Islet of Langerhans (tissue), 1 donor: ENCODE measurements at regions not wholly inside any gene's neighbourhood (a gene's known extent, or its start where the extent isn't known, plus 50 kb on each side); places are given as distances from the start of the nearest gene placed in this dataset.
"Not testable (repeated sequence)": the region's sequence is repeated elsewhere in the genome, so short reads cannot be mapped to it uniquely, and the experiment has no call there.

Source experiments
- FAIRE-seq: peaks from one replicate; lab custom pipeline; 2011; peaks lifted over from hg19 to GRCh38; lab: Jason Lieb, UNC

GRCh38 chr9:26789959-26790358 is 102.6 kb downstream of the CAAP1 start:
- no peak for FAIRE-seq

DNA sequence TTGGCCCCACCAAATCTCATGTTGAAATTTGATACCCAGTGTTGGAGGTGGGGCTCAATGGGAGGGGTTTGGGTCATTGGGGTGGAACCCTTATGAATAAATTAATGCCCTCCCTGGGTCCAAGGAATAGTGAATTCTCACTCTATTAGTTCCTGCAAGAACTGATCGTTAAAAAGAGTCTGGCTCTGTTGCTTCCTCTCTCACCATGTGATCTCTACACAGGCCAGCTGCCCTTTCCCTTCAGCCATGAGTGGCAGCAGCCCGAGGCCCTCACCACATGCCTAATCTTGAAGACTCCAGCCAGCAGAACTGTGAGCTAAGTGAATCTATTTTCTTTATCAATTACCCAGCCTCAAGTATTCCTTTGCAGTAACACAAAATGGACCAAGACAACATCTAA is 106.0 kb downstream of the CAAP1 start:
- FAIRE-seq: no peak

DNA sequence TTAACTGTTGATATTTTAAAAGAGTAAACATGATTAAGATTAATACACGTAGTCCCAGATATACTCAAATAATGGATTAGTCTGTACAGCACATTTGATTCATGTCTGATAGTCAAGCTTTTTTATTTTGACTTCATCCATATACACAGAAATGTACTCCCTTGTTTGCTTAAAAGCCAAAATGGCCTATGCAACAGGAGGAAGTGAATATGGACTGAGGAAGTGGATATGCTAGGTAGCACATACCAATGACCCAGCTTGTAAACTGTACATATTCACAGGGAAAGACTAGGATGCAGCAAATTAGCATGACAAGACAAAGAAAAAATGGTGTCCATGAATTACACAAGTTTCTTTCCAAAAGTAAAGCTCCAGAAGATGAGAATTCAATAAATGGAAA is 109.7 kb downstream of the CAAP1 start:
- no peak for FAIRE-seq

DNA sequence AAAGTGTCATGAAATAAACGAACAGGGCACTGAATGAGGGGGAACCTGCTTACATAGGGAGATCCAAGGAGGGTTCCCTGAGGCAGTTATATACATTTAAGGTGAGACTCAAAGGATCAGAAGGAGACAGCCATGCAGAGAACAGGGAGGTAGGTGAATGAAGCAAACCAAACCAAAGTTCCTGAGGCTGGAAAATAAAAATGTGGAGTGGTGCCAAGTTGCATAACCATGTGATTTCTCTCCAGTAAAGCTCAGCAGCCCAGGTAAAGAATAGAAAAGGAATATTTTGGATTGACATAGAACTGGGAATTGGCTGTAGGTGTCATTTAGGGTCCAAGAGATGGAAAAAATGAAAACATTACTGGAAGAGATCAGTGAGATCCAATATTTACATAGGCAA is 110.7 kb downstream of the CAAP1 start:
- FAIRE-seq: no peak

DNA sequence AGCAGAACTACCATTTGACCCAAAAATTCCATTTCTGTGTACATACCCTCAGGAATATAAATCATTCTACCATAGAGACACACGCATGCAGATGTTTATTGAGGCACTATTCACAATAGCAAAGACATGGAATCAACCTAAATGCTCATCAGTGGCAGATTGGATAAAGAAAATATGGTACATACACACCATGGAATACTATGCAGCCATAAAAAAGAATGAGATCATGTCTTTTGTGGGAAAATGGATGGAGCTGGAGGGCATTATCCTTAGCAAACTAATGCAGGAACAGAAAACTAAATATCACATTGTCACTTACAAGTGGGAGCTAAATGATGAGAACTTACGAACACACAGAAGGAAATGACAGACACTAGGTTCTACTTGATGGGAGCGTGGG is 112.3 kb downstream of the CAAP1 start:
- not testable (repeated sequence) for FAIRE-seq

GRCh38 chr9:26779062-26779461 is 113.5 kb downstream of the CAAP1 start:
- FAIRE-seq: no peak

GRCh38 chr9:26775391-26775790 is 117.2 kb downstream of the CAAP1 start:
- no peak for FAIRE-seq

- FAIRE-seq: no peak
Measured at GRCh38 chr9:26773056-26773455, 119.5 kb downstream of the CAAP1 start.

DNA sequence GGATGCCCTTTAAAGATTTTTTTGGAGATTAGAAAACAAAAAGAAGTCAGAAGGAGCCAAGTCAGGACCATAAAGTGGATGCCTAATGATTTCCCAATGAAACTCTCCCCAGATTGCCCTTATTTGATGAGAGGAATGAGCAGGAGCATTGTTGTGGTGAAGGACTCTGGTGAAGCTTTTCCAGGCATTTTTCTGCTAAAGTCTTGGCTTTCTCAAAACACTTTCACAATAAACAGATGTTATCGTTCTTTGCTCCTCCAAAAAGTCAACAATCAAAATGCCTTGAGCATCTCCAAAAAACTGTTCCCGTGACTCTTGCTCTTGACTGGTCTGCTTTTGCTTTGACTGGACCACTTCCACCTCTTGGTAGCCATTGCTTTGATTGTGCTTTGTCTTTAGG is 121.8 kb downstream of the CAAP1 start:
- no peak for FAIRE-seq

GRCh38 chr9:26768145-26768544 is 124.5 kb downstream of the CAAP1 start:
- FAIRE-seq: no peak

GRCh38 chr9:26760675-26761074 is 131.9 kb downstream of the CAAP1 start:
- no peak for FAIRE-seq

DNA sequence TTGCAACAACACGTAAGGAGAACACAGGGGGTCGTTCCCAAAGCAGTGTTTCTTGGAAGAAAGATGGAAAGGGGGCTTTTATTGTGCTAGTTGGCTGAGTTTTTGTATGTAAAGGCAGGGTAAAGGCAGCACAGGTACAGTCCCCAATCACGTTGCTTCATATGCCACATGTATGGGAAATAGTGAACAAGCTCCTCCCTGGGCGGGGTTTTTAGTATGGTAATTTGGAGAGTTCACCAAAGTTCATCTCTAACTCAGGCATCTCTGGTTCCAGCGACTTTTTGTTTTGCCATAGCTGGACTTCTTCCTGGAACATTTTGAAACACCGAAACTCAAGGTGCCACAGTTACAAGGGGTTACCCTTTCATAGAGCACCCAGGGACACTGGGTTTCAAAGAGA is 133.9 kb downstream of the CAAP1 start:
- FAIRE-seq: no peak

DNA sequence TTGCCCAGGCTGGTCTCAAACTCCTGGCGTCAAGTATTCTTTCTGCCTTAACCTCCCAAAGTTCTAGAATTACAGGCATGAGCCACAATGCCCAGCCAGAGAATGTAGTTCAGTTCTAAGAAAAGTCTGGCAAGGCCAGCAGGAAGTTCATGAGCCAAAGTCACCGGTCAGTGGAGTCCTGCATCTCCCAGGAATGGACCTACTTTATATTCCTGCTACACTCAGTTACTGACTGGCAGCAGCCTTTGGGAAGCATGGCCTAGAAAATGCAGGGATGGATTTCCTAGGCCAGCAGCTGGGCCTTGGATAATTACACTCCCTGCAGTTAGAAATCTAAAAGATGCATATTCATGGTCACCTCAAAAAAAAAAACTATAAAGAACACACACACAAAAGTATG is 135.7 kb downstream of the CAAP1 start:
- FAIRE-seq: no peak

- FAIRE-seq: no peak
Measured at GRCh38 chr9:26755476-26755875, 137.1 kb downstream of the CAAP1 start.

GRCh38 chr9:26754509-26755164 is 138.0 kb downstream of the CAAP1 start:
- no peak for FAIRE-seq

- no peak for FAIRE-seq
Measured at GRCh38 chr9:26753971-26754370, 138.6 kb downstream of the CAAP1 start.

DNA sequence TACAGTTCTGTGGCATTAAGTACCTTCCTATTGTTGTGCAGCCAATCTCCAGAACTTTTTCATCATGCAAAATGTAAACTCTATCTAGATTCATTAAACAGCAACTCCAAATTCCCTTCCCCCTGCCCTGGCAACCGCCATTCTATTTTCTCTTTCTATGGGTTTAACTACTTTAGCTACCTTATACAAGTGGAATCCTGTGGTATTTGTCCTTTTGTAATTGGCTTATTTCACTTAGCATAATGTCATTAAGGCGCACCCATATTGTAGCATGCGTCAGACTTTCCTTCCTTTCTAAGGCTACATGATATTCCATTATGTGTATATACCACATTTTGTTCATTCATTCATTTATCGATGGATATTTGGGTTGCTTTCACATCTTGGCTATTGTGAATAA is 142.4 kb downstream of the CAAP1 start:
- no peak for FAIRE-seq

- FAIRE-seq: no peak
Measured at GRCh38 chr9:26748449-26749058, 144.0 kb downstream of the CAAP1 start.

- FAIRE-seq: no peak
Measured at GRCh38 chr9:26747611-26748010, 145.0 kb downstream of the CAAP1 start.

DNA sequence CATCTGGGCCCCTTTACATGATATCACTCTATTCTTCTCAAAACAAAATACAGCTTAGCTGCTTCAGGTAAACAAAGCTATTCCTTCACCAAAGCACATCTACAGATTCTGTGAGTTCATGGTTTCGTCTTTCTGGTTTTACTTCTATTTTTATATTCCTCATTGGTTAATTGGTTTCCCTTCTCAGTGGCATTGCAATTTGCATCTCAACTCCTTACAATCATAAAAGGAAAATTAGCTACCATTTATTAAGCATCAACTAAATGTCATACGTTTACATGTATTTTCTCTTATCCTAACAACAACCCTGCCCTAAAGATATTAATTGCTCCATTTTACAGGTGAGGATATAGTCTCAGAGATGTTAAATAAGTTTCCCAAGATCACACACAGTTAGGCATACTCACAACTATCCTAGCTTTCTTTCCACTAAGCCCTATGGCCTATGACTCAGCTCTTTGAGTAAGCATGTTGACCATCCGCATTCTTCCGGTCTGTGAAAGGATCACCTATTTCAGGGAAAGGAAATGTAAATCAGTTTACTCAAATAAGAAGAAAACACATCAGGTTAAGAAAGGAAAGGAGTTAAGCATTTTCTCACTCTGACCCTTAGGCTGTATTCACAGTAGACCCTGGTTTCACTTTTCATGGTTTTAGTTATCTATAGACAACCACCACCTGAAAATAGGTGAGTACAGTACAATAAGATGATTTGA is 146.1 kb downstream of the CAAP1 start:
- FAIRE-seq: no peak

DNA sequence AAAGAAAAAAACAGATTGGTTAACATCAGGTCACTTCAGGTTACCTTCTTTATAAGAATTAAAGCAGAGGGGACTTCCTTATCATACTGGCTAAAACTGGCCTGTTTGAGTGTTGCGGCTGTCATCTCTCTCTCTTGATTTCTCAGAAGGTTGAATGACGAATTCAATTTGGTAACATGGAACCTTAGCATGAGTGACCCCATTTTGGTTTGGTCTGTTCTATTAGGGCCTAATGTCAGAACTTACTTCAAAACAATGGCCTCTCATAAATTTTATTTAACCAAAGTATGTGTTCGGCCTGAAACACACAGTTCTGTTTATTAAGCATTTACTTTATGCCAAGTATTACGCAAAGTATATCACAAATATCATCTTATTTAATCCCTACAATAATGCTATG is 147.5 kb downstream of the CAAP1 start:
- no peak for FAIRE-seq

DNA sequence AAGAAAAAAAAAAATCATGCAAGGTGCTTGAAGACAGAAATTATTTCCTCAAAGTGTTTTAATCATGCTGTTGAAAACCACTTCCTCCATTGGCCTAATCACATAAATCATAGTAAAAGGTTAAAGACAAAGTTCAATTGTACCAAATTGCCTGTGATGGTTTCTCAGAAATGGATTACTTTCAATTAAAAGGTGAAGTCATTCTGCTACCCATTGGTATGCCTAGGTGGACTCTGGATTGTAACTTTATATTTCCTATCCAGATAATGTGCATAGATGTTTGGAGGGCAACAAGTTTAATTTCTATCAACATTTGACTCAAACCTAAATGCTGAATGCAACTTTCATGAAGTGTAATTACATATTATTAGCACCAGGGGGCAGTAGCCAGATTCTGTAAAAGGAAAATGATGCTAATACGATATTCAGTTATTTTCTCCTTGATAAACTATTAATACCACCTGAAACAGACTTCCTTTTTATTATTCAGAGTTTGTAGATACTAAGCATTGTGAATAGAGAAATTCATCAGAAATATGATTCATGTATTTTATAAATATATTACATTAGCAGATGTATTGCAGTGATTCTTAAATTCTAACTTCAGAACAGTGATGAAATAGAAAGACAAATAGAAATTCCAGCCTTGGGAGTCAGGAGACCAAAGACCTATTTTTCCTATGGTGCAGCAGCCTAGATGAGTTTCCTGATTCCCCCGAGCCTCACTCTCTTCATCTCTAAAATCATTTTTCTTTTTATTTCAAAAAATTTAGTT is 148.2 kb downstream of the CAAP1 start:
- peak; percentile 100 for FAIRE-seq
